ENCODE measurements at regions not wholly inside any gene's neighbourhood (a gene's known extent, or its start where the extent isn't known, plus 50 kb on each side); places are given as distances from the start of the nearest gene placed in this dataset.

DNA sequence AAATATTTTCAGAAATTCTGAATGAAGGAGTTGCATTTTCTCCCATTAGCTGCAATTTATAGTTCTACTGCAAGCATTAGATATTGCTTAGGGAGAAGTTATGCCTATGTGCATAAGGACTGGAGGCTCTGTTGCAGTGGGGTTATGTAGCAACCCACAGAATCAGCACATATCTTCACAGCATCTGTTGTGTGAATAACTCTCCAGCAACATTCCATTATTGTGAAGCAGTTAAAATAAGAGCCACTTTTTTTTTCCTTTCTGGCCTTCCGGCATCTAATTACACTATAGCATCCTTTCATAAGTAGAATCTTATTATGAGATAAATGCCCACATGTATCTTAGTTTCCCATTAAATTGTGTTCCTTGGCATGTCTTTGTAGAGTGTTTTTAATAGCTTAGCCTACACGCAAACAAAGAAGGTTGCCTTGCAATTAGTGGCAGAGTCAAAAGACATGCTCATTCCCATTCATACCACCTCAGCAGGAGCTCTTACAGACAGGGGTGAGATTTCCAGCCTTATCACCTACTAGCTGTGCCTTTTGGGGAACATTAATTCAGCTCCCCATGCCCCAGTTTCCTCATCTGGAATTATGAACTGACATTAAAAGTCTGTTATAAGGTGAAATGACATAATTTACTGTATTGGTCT is 596.0 kb upstream of the GOT2 start:
- no peak for TF ChIP-seq ZBTB7A (IDR thresholded peaks at IDR 0.05; ENCODE audit: low read depth)
- TF ChIP-seq EGR1 (IDR thresholded peaks at IDR 0.05), result no peak
- no peak for TF ChIP-seq TAF1 (IDR thresholded peaks at IDR 0.05; ENCODE audit: low read depth)
- no peak for TF ChIP-seq FOXM1 (IDR thresholded peaks at IDR 0.05; ENCODE audit: borderline replicate concordance, low read depth)
- TF ChIP-seq, protein P1, sequence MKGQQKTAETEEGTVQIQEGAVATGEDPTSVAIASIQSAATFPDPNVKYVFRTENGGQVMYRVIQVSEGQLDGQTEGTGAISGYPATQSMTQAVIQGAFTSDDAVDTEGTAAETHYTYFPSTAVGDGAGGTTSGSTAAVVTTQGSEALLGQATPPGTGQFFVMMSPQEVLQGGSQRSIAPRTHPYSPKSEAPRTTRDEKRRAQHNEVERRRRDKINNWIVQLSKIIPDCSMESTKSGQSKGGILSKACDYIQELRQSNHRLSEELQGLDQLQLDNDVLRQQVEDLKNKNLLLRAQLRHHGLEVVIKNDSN (IDR thresholded peaks at IDR 0.05), result no peak
- TF ChIP-seq RAD21 (IDR thresholded peaks at IDR 0.05; ENCODE audit: low read depth), result no peak
- TF ChIP-seq, protein P2, sequence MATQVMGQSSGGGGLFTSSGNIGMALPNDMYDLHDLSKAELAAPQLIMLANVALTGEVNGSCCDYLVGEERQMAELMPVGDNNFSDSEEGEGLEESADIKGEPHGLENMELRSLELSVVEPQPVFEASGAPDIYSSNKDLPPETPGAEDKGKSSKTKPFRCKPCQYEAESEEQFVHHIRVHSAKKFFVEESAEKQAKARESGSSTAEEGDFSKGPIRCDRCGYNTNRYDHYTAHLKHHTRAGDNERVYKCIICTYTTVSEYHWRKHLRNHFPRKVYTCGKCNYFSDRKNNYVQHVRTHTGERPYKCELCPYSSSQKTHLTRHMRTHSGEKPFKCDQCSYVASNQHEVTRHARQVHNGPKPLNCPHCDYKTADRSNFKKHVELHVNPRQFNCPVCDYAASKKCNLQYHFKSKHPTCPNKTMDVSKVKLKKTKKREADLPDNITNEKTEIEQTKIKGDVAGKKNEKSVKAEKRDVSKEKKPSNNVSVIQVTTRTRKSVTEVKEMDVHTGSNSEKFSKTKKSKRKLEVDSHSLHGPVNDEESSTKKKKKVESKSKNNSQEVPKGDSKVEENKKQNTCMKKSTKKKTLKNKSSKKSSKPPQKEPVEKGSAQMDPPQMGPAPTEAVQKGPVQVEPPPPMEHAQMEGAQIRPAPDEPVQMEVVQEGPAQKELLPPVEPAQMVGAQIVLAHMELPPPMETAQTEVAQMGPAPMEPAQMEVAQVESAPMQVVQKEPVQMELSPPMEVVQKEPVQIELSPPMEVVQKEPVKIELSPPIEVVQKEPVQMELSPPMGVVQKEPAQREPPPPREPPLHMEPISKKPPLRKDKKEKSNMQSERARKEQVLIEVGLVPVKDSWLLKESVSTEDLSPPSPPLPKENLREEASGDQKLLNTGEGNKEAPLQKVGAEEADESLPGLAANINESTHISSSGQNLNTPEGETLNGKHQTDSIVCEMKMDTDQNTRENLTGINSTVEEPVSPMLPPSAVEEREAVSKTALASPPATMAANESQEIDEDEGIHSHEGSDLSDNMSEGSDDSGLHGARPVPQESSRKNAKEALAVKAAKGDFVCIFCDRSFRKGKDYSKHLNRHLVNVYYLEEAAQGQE (IDR thresholded peaks at IDR 0.05; ENCODE audit: low read depth), result no peak
- TF ChIP-seq YY1 (IDR thresholded peaks at IDR 0.05; ENCODE audit: low read depth), result no peak
- no peak for TF ChIP-seq CEBPB (IDR thresholded peaks at IDR 0.05)
- no peak for TF ChIP-seq CREB1 (IDR thresholded peaks at IDR 0.05; ENCODE audit: low read depth)
- TF ChIP-seq NFIC (IDR thresholded peaks at IDR 0.05), result no peak
- no peak for TF ChIP-seq MAX (IDR thresholded peaks at IDR 0.05)
- TF ChIP-seq TCF12 (IDR thresholded peaks at IDR 0.05; ENCODE audit: low read depth), result no peak
- no peak for TF ChIP-seq TEAD4 (IDR thresholded peaks at IDR 0.05)
- TF ChIP-seq EP300 (IDR thresholded peaks at IDR 0.05; ENCODE audit: borderline replicate concordance), result no peak

DNA sequence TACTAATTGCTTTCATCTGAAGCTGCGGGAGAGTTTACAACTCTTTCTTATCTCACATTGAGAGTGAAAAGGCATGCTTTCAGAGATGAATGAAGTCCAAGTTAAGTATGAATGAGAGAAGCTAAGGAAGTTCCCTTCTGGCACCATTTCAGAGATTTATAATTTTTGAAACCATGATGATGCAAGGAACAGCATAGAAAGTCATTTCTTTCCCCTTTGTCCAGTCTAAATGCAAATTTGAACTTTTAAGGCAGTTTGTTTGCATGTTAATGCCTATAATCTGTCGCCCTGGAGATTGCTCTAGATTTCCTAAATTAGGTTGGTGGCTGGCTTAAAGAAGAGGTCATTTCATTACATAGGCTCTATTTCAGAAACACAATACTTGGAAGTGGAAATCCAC is 594.8 kb upstream of the GOT2 start:
- TF ChIP-seq YY1 (IDR thresholded peaks at IDR 0.05; ENCODE audit: low read depth) (no peak), EP300 (IDR thresholded peaks at IDR 0.05; ENCODE audit: borderline replicate concordance) (no peak), TEAD4 (IDR thresholded peaks at IDR 0.05) (no peak), TCF12 (IDR thresholded peaks at IDR 0.05; ENCODE audit: low read depth) (no peak), MAX (IDR thresholded peaks at IDR 0.05) (no peak), ZBTB7A (IDR thresholded peaks at IDR 0.05; ENCODE audit: low read depth) (no peak), CEBPB (IDR thresholded peaks at IDR 0.05) (no peak)
- TF ChIP-seq, protein P2 (IDR thresholded peaks at IDR 0.05; ENCODE audit: low read depth), result no peak

- TF ChIP-seq MAX (IDR thresholded peaks at IDR 0.05) (no peak), FOXM1 (IDR thresholded peaks at IDR 0.05; ENCODE audit: borderline replicate concordance, low read depth) (no peak), ZBTB7A (IDR thresholded peaks at IDR 0.05; ENCODE audit: low read depth) (no peak), EP300 (IDR thresholded peaks at IDR 0.05; ENCODE audit: borderline replicate concordance) (no peak), RAD21 (IDR thresholded peaks at IDR 0.05; ENCODE audit: low read depth) (no peak), CEBPB (IDR thresholded peaks at IDR 0.05) (no peak), NFIC (IDR thresholded peaks at IDR 0.05) (no peak), YY1 (IDR thresholded peaks at IDR 0.05; ENCODE audit: low read depth) (no peak), TEAD4 (IDR thresholded peaks at IDR 0.05) (no peak), CREB1 (IDR thresholded peaks at IDR 0.05; ENCODE audit: low read depth) (no peak), TAF1 (IDR thresholded peaks at IDR 0.05; ENCODE audit: low read depth) (no peak), TCF12 (IDR thresholded peaks at IDR 0.05; ENCODE audit: low read depth) (no peak), EGR1 (IDR thresholded peaks at IDR 0.05) (no peak)
- TF ChIP-seq, protein P1 (IDR thresholded peaks at IDR 0.05), result no peak
- TF ChIP-seq, protein P2 (IDR thresholded peaks at IDR 0.05; ENCODE audit: low read depth), result no peak
Measured at GRCh38 chr16:59327894-59328293, 593.8 kb upstream of the GOT2 start.

DNA sequence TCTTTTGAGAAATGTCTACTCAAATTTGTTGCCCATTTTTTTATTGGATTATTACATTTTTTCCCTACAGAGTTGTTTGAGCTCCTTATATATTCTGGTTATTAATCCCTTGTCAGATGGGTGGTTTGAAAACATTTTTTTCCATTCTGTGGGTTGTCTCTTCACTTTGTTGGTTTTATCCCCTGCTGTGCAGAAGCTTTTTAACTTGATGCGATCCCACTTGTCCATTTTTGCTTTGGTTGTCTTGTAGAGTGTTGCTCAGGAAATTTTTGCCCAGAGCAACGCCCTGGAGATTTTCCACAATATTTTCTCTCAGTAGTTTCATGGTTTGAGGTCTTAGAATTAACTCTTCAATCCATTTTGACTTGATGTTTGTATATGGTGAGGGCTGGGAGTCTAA is 592.8 kb upstream of the GOT2 start:
- TF ChIP-seq, protein P1 (IDR thresholded peaks at IDR 0.05), result no peak
- no peak for TF ChIP-seq RAD21 (IDR thresholded peaks at IDR 0.05; ENCODE audit: low read depth)
- TF ChIP-seq YY1 (IDR thresholded peaks at IDR 0.05; ENCODE audit: low read depth), result no peak
- TF ChIP-seq CEBPB (IDR thresholded peaks at IDR 0.05), result no peak
- no peak for TF ChIP-seq TEAD4 (IDR thresholded peaks at IDR 0.05)
- TF ChIP-seq, protein P2 (IDR thresholded peaks at IDR 0.05; ENCODE audit: low read depth), result no peak
- no peak for TF ChIP-seq EGR1 (IDR thresholded peaks at IDR 0.05)
- TF ChIP-seq CREB1 (IDR thresholded peaks at IDR 0.05; ENCODE audit: low read depth), result no peak
- TF ChIP-seq EP300 (IDR thresholded peaks at IDR 0.05; ENCODE audit: borderline replicate concordance), result no peak
- no peak for TF ChIP-seq ZBTB7A (IDR thresholded peaks at IDR 0.05; ENCODE audit: low read depth)
- TF ChIP-seq FOXM1 (IDR thresholded peaks at IDR 0.05; ENCODE audit: borderline replicate concordance, low read depth), result no peak
- no peak for TF ChIP-seq NFIC (IDR thresholded peaks at IDR 0.05)
- TF ChIP-seq MAX (IDR thresholded peaks at IDR 0.05), result no peak
- TF ChIP-seq TAF1 (IDR thresholded peaks at IDR 0.05; ENCODE audit: low read depth), result no peak
- no peak for TF ChIP-seq TCF12 (IDR thresholded peaks at IDR 0.05; ENCODE audit: low read depth)
